ENCODE measurements at regions not wholly inside any gene's neighbourhood (a gene's known extent, or its start where the extent isn't known, plus 50 kb on each side); places are given as distances from the start of the nearest gene placed in this dataset.

DNA sequence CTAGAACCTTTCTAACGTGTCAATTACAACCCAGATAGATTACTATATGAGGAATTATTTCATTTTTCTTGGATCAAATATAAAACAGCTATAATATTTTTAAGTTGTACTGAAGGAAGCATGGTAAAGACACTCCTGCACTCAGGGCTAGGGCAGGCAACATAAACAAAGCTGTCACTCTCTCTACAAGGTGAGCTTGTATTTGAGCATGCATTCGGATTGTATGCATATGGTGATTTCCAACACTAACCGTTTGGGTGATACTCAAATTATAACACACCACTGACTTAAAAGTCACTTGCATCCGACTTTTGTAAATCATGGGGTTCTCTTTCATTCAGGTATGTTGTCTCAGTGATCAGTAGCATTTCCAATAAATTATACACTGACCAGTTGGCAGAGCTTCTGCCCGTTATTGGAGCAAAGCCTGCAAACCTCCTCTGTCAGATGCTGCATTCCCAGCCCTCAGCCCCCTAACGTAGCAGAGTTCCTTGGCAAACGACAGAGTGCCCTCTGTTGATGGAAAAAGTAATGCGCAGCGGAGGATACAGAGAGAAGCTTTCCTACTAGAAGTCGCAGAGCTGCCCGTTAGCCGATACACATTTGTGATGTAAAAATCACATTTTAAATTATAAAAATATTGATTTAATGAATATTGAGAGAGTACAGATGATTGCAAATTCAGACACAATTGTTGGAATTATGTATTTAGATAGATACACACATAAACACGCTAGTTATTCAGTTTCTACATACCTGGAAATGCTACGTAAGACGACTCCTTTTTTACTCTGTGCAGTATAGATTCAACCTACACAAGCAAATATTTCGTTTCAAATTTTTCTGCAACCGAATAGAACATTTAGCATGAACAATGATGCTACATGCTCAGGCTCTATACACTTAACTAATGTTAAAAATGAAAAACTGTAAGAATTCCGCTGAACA, 173.9 kb upstream of the SP4 start:
- Histone ChIP-seq H3F3A (ENCODE audit: low read length, unreplicated experiment) (no peaks in the 10 kb centered on the region), H3K27ac (ENCODE audit: low read length) (no peak overlapping the region), H3K9me3 (ENCODE audit: low read length) (no peaks in the 10 kb centered on the region), H3K9me2 (replicated peaks; ENCODE audit: low read length) (no peaks in the 10 kb centered on the region), H3K79me2 (ENCODE audit: low read length) (no peaks in the 10 kb centered on the region), H3K36me3 (ENCODE audit: low read depth, low read length) (no peaks in the 10 kb centered on the region), H3K27me3 (ENCODE audit: low read length) (peaks cover 66% of the 10 kb centered on the region), H3K9ac (ENCODE audit: low read length) (no peak overlapping the region), H2AFZ (ENCODE audit: low read length) (no peak overlapping the region), H3K4me1 (ENCODE audit: insufficient read depth, low read length) (no peaks in the 10 kb centered on the region), H3K4me3 (ENCODE audit: low read length) (no peak overlapping the region), H4K20me1 (ENCODE audit: low read length) (no peaks in the 10 kb centered on the region; the same call in 1 of the 2 replicates), H3K4me2 (ENCODE audit: low read length) (no peak overlapping the region)
- BruUV-seq (replicated peaks): no TSS peak
- CTCF ChIA-PET: interaction anchor here (0.5 to 1.2 kb wide), 12 partner anchors 209 to 1540 kb away, joined by 3 to 4 read pairs (median 3); no protein-coding TSS in a partner anchor
- ATAC-seq (peak; percentile 84), DNase-seq (peak; percentile 79)
- no peak for TF ChIP-seq EZH2 (IDR thresholded peaks at IDR 0.05; ENCODE audit: low read length, unreplicated experiment)
- peak; percentile 79 for TF ChIP-seq CTCF (conservative IDR thresholded peaks at IDR 0.05; ENCODE audit: low read depth, low read length)
- no peak for TF ChIP-seq EZH2phosphoT487 (IDR thresholded peaks at IDR 0.05; ENCODE audit: borderline replicate concordance, low read length)
- intact Hi-C loops (cut with micrococcal nuclease): loop anchor here (2.0 kb wide), 2 partner anchors 263 to 473 kb away; no protein-coding TSS in a partner anchor
- POLR2A ChIA-PET (ENCODE audit: unreplicated experiment): interaction anchor here (0.5 to 0.6 kb wide), 2 partner anchors 466 to 636 kb away, joined by 3 to 4 read pairs; no protein-coding TSS in a partner anchor

DNA sequence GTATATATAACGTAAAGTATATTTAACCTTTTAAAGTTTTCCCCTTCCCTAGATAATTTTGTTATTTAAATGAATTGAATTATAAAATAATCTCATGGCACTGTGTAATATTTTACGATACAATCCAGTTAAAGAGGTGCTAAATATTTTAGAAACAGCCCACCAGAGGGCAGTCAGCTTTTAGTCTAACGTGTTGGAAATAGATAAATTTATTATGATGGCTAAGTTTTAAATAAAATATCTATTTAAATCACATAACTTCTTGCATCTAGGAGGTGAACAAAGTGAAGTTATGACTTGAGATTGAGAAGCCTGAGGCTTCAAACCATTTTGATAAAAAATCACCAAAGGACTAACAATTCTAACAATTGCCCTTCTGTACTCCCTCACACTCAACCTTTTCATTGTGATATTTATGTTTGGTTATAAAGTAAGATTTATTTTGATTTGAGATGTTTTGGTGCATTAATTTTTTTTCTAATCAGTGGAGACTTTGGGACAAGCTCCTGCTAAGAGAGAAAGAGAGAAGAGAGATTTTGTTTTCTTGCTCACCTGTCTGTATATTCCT, 171.5 kb upstream of the SP4 start:
- no TSS peak for BruUV-seq (replicated peaks)
- H4K20me1 ChIP-seq (ENCODE audit: low read length): no peaks in the 10 kb centered on the region; the same call in 1 of the 2 replicates
- H3K4me1 ChIP-seq (ENCODE audit: insufficient read depth, low read length): no peaks in the 10 kb centered on the region
- no peak overlapping the region for H2AFZ ChIP-seq (ENCODE audit: low read length)
- no peaks in the 10 kb centered on the region for H3F3A ChIP-seq (ENCODE audit: low read length, unreplicated experiment)
- H3K9me3 ChIP-seq (ENCODE audit: low read length): no peaks in the 10 kb centered on the region
- no peak overlapping the region for H3K9ac ChIP-seq (ENCODE audit: low read length)
- H3K4me3 ChIP-seq (ENCODE audit: low read length): no peak overlapping the region
- H3K9me2 ChIP-seq (replicated peaks; ENCODE audit: low read length): no peaks in the 10 kb centered on the region
- H3K4me2 ChIP-seq (ENCODE audit: low read length): no peak overlapping the region
- CTCF ChIA-PET: interaction anchor here (0.6 to 1.1 kb wide), 2 partner anchors 252 to 511 kb away, joined by 3 to 14 read pairs; no protein-coding TSS in a partner anchor
- no peaks in the 10 kb centered on the region for H3K36me3 ChIP-seq (ENCODE audit: low read depth, low read length)
- intact Hi-C loops (cut with micrococcal nuclease): loop anchor here (1.0 to 2.0 kb wide), 5 partner anchors 170 to 826 kb away; no protein-coding TSS in a partner anchor
- DNase-seq (peak; percentile 66), ATAC-seq (0 out of 2 replicates have a peak, but pooled peaks have one; percentile 27)
- TF ChIP-seq CTCF (conservative IDR thresholded peaks at IDR 0.05; ENCODE audit: low read depth, low read length): peak; percentile 62
- TF ChIP-seq EZH2 (IDR thresholded peaks at IDR 0.05; ENCODE audit: low read length, unreplicated experiment): no peak
- no peak overlapping the region for H3K27ac ChIP-seq (ENCODE audit: low read length)
- no peaks in the 10 kb centered on the region for H3K79me2 ChIP-seq (ENCODE audit: low read length)
- POLR2A ChIA-PET (ENCODE audit: unreplicated experiment): no interaction called here
- H3K27me3 ChIP-seq (ENCODE audit: low read length): peaks cover 43% of the 10 kb centered on the region
